ENCODE measurements at regions not wholly inside any gene's neighbourhood (a gene's known extent, or its start where the extent isn't known, plus 50 kb on each side); places are given as distances from the start of the nearest gene placed in this dataset.
"Not testable (repeated sequence)": the region's sequence is repeated elsewhere in the genome, so short reads cannot be mapped to it uniquely, and the experiment has no call there.

GRCh38 chr2:174697255-174697654 lies 67.0 kb downstream of the CHRNA1 start:
- DNase-seq (ENCODE audit: low read depth, low spot score): peak; percentile 26

- DNase-seq (ENCODE audit: low read depth, low spot score): no peak
Observed at GRCh38 chr2:174694920-174695319, 69.4 kb downstream of the CHRNA1 start.

GRCh38 chr2:174694196-174694878 lies 69.9 kb downstream of the CHRNA1 start:
- no peak for DNase-seq (ENCODE audit: low read depth, low spot score)

GRCh38 chr2:174693344-174693743 lies 70.9 kb downstream of the CHRNA1 start:
- no peak for DNase-seq (ENCODE audit: low read depth, low spot score)

GRCh38 chr2:174692256-174692919 lies 71.9 kb downstream of the CHRNA1 start:
- DNase-seq (ENCODE audit: low read depth, low spot score): no peak

- no peak for DNase-seq (ENCODE audit: low read depth, low spot score)
Observed at GRCh38 chr2:174691201-174691779, 73.0 kb downstream of the CHRNA1 start.

- DNase-seq (ENCODE audit: low read depth, low spot score): no peak
Observed at GRCh38 chr2:174690026-174690425, 74.2 kb downstream of the CHRNA1 start.

GRCh38 chr2:174688079-174688478 lies 76.2 kb downstream of the CHRNA1 start:
- no peak for DNase-seq (ENCODE audit: low read depth, low spot score)

- DNase-seq (ENCODE audit: low read depth, low spot score): no peak
Observed at GRCh38 chr2:174686430-174686829, 77.8 kb downstream of the CHRNA1 start.

GRCh38 chr2:174683392-174683759 lies 80.9 kb downstream of the CHRNA1 start:
- no peak for DNase-seq (ENCODE audit: low read depth, low spot score)

- DNase-seq (ENCODE audit: low read depth, low spot score): peak; percentile 25
Observed at GRCh38 chr2:174682578-174683391, 81.5 kb downstream of the CHRNA1 start.

- no peak for DNase-seq (ENCODE audit: low read depth, low spot score)
Observed at GRCh38 chr2:174682007-174682577, 82.2 kb downstream of the CHRNA1 start.

- DNase-seq (ENCODE audit: low read depth, low spot score): no peak
Observed at GRCh38 chr2:174681099-174682006, 82.9 kb downstream of the CHRNA1 start.

- no peak for DNase-seq (ENCODE audit: low read depth, low spot score)
Observed at GRCh38 chr2:174680221-174680620, 82.6 kb upstream of the WIPF1 start.

- DNase-seq (ENCODE audit: low read depth, low spot score): no peak
Observed at GRCh38 chr2:174678395-174678794, 80.8 kb upstream of the WIPF1 start.

- DNase-seq (ENCODE audit: low read depth, low spot score): no peak
Observed at GRCh38 chr2:174675615-174676014, 78.0 kb upstream of the WIPF1 start.

- DNase-seq (ENCODE audit: low read depth, low spot score): no peak
Observed at GRCh38 chr2:174673876-174674275, 76.3 kb upstream of the WIPF1 start.

GRCh38 chr2:174673440-174673839 lies 75.8 kb upstream of the WIPF1 start:
- no peak for DNase-seq (ENCODE audit: low read depth, low spot score)

GRCh38 chr2:174671532-174671931 lies 73.9 kb upstream of the WIPF1 start:
- not testable (repeated sequence) for DNase-seq (ENCODE audit: low read depth, low spot score)

- no peak for DNase-seq (ENCODE audit: low read depth, low spot score)
Observed at GRCh38 chr2:174670446-174670845, 72.8 kb upstream of the WIPF1 start.

- DNase-seq (ENCODE audit: low read depth, low spot score): no peak
Observed at GRCh38 chr2:174669336-174669735, 71.7 kb upstream of the WIPF1 start.
